Jurkat, Clone E6-1 (cell line): ENCODE measurements at regions not wholly inside any gene's neighbourhood (a gene's known extent, or its start where the extent isn't known, plus 50 kb on each side); places are given as distances from the start of the nearest gene placed in this dataset.

Experiments used
- DNase-seq: peaks from one replicate; pipeline ENCODE4 v3.0.0-alpha.2; 2011; ENCODE audit warnings: low read depth, low spot score
- H3K4me3 ChIP-seq: 2 replicates; pipeline ENCODE4 v1.5.1; 2011; ENCODE audit warnings: mild to moderate bottlenecking, low read length, control low read depth, moderate library complexity

GRCh38 chr5:126182971-126183695, 240.1 kb upstream of the GRAMD2B start:
- DNase-seq: no peak
- no peak overlapping the region for H3K4me3 ChIP-seq

DNA sequence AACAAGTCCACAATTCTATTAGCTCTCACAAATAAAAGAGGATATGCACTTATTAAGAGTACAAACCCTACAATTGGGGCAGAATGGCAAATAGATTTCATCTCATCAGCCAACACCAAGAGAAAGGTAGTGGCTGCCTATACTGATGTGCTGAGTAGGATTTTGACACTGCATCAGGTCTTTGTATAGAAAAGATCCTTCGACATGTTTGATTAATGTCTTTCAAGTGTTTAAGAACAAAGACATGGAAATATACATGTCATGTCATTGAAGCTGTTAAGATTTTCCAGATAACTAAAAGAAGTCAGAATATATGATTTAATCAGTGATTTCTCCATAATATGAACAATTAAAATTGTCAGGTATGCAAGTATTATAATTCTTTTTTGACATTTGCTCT, 238.7 kb upstream of the GRAMD2B start:
- no peak for DNase-seq
- no peak overlapping the region for H3K4me3 ChIP-seq

- H3K4me3 ChIP-seq: no peak overlapping the region
- DNase-seq: no peak
These were observed 237.0 kb upstream of the GRAMD2B start for GRCh38 chr5:126186210-126186609.

DNA sequence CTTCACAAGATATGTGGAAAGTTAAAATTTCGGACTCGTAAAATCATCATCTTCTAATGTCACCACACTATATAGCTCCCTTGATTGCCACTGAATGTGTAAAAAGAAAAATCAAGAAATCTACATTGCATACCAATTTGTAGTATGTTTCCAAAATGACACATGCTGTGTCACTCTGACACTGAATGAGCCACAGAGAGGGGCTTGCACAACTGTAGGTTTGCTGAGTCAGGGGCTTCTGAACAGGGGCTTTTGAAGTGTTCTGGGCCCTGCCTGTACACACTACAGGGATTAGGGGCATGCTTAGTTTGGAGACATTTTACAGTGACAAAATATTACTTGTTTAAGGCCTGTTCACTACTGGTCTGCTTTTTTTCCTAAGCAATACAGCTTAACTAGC, 234.4 kb upstream of the GRAMD2B start:
- DNase-seq: no peak
- no peak overlapping the region for H3K4me3 ChIP-seq

GRCh38 chr5:126189231-126189630, 234.0 kb upstream of the GRAMD2B start:
- no peak for DNase-seq
- H3K4me3 ChIP-seq: no peak overlapping the region

DNA sequence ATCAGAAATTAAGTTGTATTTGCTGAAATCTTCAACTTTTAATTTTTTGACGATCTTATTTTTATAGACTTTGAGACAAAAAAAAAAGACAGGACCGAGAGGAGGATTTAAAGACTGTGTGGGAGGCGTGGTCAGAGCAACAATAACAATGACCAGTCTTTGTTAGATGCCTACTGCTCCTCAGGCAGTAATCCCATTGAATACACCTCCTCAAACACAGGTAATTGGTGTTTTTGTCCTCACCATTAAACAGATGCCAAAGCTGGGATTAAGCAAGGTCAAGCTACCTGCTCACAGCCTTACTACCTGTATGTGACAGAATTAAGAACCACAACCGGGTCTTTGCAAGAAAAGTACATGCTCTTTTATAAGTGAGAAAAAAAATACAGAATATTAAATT, 233.3 kb upstream of the GRAMD2B start:
- no peak overlapping the region for H3K4me3 ChIP-seq
- no peak for DNase-seq

- no peak overlapping the region for H3K4me3 ChIP-seq
- DNase-seq: no peak
These were observed 231.0 kb upstream of the GRAMD2B start for GRCh38 chr5:126192226-126192625.

DNA sequence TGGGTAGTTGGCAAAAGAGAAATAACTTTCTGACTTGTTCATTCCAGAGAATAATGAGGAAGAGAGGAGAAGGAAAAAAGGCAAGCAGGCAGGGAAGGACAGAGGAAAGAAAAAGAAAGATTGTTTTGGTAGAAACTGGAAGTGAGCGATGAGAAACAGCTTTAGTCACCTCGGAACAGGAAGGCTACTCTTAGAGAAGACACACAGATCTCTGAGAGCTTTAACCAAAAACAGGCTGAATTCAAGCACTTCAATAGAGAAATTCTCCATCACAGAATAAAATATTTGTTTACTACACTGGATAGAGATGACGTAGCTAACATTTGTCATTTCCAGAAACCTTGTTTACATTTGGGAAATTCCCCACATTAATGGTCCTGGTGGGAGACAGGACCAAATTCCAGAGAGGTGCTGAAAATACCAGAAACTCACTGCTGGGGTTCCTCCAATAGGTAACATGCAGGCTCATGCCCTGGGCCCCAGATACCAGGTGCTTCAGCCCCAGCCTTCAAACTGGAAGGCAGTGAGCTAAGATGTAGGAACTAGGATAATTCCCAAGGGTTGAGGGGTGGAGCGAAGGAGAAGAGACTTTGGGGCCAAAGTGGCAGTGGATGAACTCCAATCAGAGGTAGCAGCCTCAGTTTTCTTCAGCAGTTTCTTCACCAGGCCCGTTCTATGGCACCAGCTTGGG, 227.7 kb upstream of the GRAMD2B start:
- H3K4me3 ChIP-seq: no peak overlapping the region
- DNase-seq: no peak

- no peak overlapping the region for H3K4me3 ChIP-seq
- no peak for DNase-seq
These were observed 224.7 kb upstream of the GRAMD2B start for GRCh38 chr5:126198531-126198930.

GRCh38 chr5:126199467-126199866, 223.7 kb upstream of the GRAMD2B start:
- DNase-seq: no peak
- no peak overlapping the region for H3K4me3 ChIP-seq

GRCh38 chr5:126208691-126209090, 214.5 kb upstream of the GRAMD2B start:
- no peak for DNase-seq
- H3K4me3 ChIP-seq: no peak overlapping the region

DNA sequence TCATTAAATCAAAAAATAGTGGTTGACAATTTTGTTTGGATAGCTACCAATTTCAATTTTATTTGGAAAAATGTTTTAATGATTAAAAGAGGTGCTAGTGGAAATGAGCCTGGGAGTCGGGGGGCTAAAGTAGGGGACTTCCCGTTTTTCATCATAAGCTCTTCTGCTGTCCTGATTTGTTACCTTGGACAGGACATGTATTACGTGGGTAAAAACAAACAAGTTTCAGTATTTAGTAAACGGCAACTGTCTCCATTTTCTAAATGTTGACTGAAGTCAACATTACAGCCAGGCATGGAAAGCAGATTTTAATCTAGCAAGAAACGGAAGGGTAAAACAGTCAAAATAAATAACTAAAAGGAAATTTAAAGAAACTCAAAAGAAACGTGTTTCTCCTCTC, 212.3 kb upstream of the GRAMD2B start:
- DNase-seq: no peak

GRCh38 chr5:126219616-126220015, 203.6 kb upstream of the GRAMD2B start:
- no peak for DNase-seq
- H3K4me3 ChIP-seq: no peak overlapping the region

More for the DNA sequence above, 212.3 kb upstream of the GRAMD2B start:
- H3K4me3 ChIP-seq: no peak overlapping the region

- H3K4me3 ChIP-seq: no peak overlapping the region
- DNase-seq: no peak
These were observed 202.5 kb upstream of the GRAMD2B start for GRCh38 chr5:126220725-126221124.

DNA sequence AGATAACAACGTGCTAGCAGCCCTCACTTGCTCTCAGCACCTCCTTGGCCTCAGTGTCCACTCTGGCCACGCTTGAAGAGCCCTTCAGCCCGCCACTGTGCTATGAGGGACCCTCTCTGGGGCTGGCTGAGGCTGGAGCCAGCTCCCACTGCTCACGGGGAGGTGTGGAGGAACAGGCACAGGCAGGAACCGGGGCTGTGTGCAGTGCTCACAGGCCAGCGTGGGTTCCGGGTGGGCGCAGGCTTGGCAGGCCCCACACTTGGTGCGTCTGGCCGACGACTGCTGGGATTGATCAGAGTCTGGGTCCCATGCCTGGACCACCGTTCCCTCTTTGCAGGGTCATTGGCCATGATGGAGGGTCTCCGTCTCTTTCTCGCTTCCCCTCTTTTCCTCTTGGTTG, 194.3 kb upstream of the GRAMD2B start:
- no peak overlapping the region for H3K4me3 ChIP-seq
- DNase-seq: no peak

DNA sequence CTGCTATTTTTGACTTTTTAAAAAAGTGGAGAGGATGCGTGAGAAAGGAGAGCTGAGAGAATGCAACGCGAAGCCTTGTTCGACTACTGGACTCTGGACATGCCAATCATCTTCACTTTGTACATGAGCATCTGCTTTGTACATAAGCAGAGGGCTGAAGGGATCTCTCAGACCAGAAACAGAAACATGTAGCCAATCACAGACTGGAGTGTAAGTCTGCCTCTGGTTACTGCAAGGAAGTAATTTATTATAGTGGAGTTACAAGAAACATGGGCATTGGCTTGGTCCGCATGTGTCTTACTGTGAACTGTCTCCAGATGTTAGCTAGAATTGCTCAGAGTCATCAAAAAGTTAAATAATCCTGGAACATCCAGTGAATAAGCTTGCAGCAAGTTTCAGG, 190.0 kb upstream of the GRAMD2B start:
- DNase-seq: no peak
- H3K4me3 ChIP-seq: no peak overlapping the region

DNA sequence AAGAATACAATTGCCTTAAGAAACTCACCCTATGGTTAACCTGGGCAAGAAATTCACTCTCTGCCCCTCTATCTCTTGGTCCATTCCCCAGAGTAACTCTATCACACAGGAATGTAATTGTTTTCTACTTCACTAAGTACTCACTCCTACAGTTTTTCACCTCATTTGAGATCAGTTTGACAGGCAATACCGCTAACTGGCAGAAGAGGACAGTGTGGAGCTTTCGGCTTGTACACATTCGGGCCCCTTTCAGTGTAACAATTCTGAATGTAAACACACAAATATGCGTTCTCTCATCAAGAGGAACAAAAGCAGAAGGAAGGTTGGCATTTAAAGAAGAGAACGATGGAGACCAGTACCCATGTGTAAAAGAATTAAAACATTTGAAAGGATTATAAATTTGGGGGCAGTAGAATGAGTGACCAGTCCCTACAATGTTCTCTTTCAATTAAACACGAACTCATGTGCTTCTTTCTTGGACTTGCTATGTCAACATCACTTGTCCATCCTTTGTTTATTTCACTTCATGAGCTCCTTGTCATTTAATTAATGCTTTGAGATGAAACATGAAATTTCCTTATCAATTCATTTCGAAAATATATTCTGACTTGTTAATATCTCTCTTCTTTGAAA, 188.5 kb upstream of the GRAMD2B start:
- DNase-seq: peak; percentile 6
- no peak overlapping the region for H3K4me3 ChIP-seq

GRCh38 chr5:126235628-126236027, 187.6 kb upstream of the GRAMD2B start:
- DNase-seq: no peak
- H3K4me3 ChIP-seq: no peak overlapping the region

DNA sequence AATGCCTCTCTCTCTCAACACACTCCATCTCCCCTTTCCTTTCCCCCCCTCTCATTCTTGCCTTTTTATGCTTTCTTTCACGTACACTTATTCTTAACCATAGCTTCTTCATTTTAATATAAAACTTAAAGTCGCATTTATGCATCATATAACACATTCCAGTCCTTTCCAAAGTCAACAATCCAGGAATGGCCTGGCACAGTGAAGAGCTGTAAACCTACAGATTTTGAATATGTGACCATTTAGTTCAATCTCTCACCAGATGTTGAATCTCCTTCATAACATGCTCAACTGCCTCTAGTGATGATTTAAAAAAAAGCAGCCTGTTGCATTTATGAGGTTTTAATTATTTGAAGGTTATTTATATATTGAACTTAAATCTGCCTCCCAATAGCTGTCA, 186.2 kb upstream of the GRAMD2B start:
- H3K4me3 ChIP-seq: no peak overlapping the region
- DNase-seq: no peak

DNA sequence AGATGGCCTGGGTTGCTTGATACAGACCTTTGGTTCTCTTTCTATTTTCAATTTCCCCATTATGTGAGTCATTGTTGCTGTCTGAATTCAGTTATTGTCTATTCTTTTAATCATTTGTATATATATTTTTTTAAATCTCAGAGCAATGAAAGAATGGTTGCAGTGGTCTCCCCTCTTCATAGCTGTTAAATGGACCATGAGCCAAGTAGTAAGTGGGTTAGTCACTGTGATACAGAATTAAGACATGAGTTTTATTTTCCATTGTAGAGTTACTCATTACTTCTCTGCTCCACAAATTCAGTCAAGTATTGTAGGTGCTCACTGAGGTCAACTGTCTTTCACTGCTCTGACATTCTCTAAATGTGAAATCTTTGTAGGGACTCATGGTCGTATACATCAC, 174.6 kb upstream of the GRAMD2B start:
- no peak for DNase-seq
- no peak overlapping the region for H3K4me3 ChIP-seq
